ENCODE measurements at regions not wholly inside any gene's neighbourhood (a gene's known extent, or its start where the extent isn't known, plus 50 kb on each side); places are given as distances from the start of the nearest gene placed in this dataset.

- Histone ChIP-seq H3K36me3 (ENCODE audit: insufficient read depth, low read length) (no peaks in the 10 kb centered on the region), H4K20me1 (ENCODE audit: insufficient read depth, low read length) (no peaks in the 10 kb centered on the region), H3K4me1 (ENCODE audit: insufficient read depth, low read length) (no peaks in the 10 kb centered on the region), H3K79me2 (ENCODE audit: insufficient read depth, low read length) (no peaks in the 10 kb centered on the region), H3K27me3 (ENCODE audit: insufficient read depth, low read length) (no peaks in the 10 kb centered on the region), H3K9me3 (ENCODE audit: low read depth, low read length) (peaks cover 6% of the 10 kb centered on the region), H2AFZ (ENCODE audit: low read length) (no peak overlapping the region), H3K4me2 (ENCODE audit: insufficient read depth, low read length) (no peak overlapping the region), H3K4me3 (ENCODE audit: insufficient read depth, low read length) (no peak overlapping the region), H3K27ac (ENCODE audit: low read depth, low read length) (no peak overlapping the region)
- no peak for TF ChIP-seq CTCF (IDR thresholded peaks at IDR 0.05; ENCODE audit: extremely low read depth, low read depth, low read length)
- no peak for DNase-seq (ENCODE audit: insufficient read length, low spot score, missing footprints)
Measured at GRCh38 chr12:73017981-73018380, 745.8 kb downstream of the TRHDE start.

GRCh38 chr12:73053893-73054292 is 781.7 kb downstream of the TRHDE start:
- no peak for DNase-seq (ENCODE audit: insufficient read length, low spot score, missing footprints)
- Histone ChIP-seq H2AFZ (ENCODE audit: low read length) (no peak overlapping the region), H3K79me2 (ENCODE audit: insufficient read depth, low read length) (no peaks in the 10 kb centered on the region), H3K36me3 (ENCODE audit: insufficient read depth, low read length) (no peaks in the 10 kb centered on the region), H3K9me3 (ENCODE audit: low read depth, low read length) (peaks cover 3% of the 10 kb centered on the region), H3K27ac (ENCODE audit: low read depth, low read length) (no peak overlapping the region), H3K4me1 (ENCODE audit: insufficient read depth, low read length) (no peaks in the 10 kb centered on the region), H3K27me3 (ENCODE audit: insufficient read depth, low read length) (no peaks in the 10 kb centered on the region), H3K4me2 (ENCODE audit: insufficient read depth, low read length) (no peak overlapping the region), H4K20me1 (ENCODE audit: insufficient read depth, low read length) (no peaks in the 10 kb centered on the region), H3K4me3 (ENCODE audit: insufficient read depth, low read length) (no peak overlapping the region)
- TF ChIP-seq CTCF (IDR thresholded peaks at IDR 0.05; ENCODE audit: extremely low read depth, low read depth, low read length): no peak

GRCh38 chr12:73057428-73057827 is 785.3 kb downstream of the TRHDE start:
- Histone ChIP-seq H3K4me2 (ENCODE audit: insufficient read depth, low read length) (no peak overlapping the region), H2AFZ (ENCODE audit: low read length) (no peak overlapping the region), H3K9me3 (ENCODE audit: low read depth, low read length) (peaks cover 3% of the 10 kb centered on the region), H3K36me3 (ENCODE audit: insufficient read depth, low read length) (no peaks in the 10 kb centered on the region), H3K27me3 (ENCODE audit: insufficient read depth, low read length) (no peaks in the 10 kb centered on the region), H3K4me3 (ENCODE audit: insufficient read depth, low read length) (no peak overlapping the region), H3K27ac (ENCODE audit: low read depth, low read length) (no peak overlapping the region), H3K4me1 (ENCODE audit: insufficient read depth, low read length) (no peaks in the 10 kb centered on the region), H3K79me2 (ENCODE audit: insufficient read depth, low read length) (no peaks in the 10 kb centered on the region), H4K20me1 (ENCODE audit: insufficient read depth, low read length) (no peaks in the 10 kb centered on the region)
- DNase-seq (ENCODE audit: insufficient read length, low spot score, missing footprints): no peak
- TF ChIP-seq CTCF (IDR thresholded peaks at IDR 0.05; ENCODE audit: extremely low read depth, low read depth, low read length): no peak

GRCh38 chr12:73065913-73066312 is 793.7 kb downstream of the TRHDE start:
- no peaks in the 10 kb centered on the region for H3K36me3 ChIP-seq (ENCODE audit: insufficient read depth, low read length)
- no peak overlapping the region for H3K4me2 ChIP-seq (ENCODE audit: insufficient read depth, low read length)
- no peak overlapping the region for H2AFZ ChIP-seq (ENCODE audit: low read length)
- no peak for TF ChIP-seq CTCF (IDR thresholded peaks at IDR 0.05; ENCODE audit: extremely low read depth, low read depth, low read length)
- peaks cover 2% of the 10 kb centered on the region for H3K9me3 ChIP-seq (ENCODE audit: low read depth, low read length)
- H3K4me3 ChIP-seq (ENCODE audit: insufficient read depth, low read length): no peak overlapping the region
- no peak for DNase-seq (ENCODE audit: insufficient read length, low spot score, missing footprints)
- H4K20me1 ChIP-seq (ENCODE audit: insufficient read depth, low read length): no peaks in the 10 kb centered on the region
- H3K79me2 ChIP-seq (ENCODE audit: insufficient read depth, low read length): no peaks in the 10 kb centered on the region
- no peaks in the 10 kb centered on the region for H3K4me1 ChIP-seq (ENCODE audit: insufficient read depth, low read length)
- H3K27ac ChIP-seq (ENCODE audit: low read depth, low read length): no peak overlapping the region
- no peaks in the 10 kb centered on the region for H3K27me3 ChIP-seq (ENCODE audit: insufficient read depth, low read length)

Measured in osteoblast (primary cell).